IMR-90 (cell line): ENCODE measurements at regions not wholly inside any gene's neighbourhood (a gene's known extent, or its start where the extent isn't known, plus 50 kb on each side); places are given as distances from the start of the nearest gene placed in this dataset.

ENCODE experiments used
- ATAC-seq: fragments of 200-7000 bp; cut with Tn5 transposase; 2 replicates; pipeline ENCODE4 v1.9.1; 2020; ENCODE audit warnings: low read depth, mild to moderate bottlenecking, moderate library complexity
- BruUV-seq: library from RNA; stranded (reverse); fragments of 400-500 nt; replicated peaks from 2 replicates; lab custom pipeline; 2021; lab: Mats Ljungman, UMichigan
- CTCF ChIA-PET: fragments of 300-600 bp; formaldehyde crosslinking; extraction: SDS; loops from one replicate; lab custom pipeline; 2021; ENCODE audit warnings: antibody characterized with exemption; lab: Yijun Ruan, JAX
- POLR2A ChIA-PET: fragments of 300-600 bp; sonication (Branson Sonifier 250); formaldehyde crosslinking; loops from one replicate; lab custom pipeline; 2022; ENCODE audit warnings: antibody characterized with exemption; ENCODE audit not compliant: unreplicated experiment; lab: Charles Lee
- DNase-seq: peaks from one replicate; pipeline ENCODE4 v3.0.0; 2013
- H2AFZ ChIP-seq: replicated peaks from 2 replicates; pipeline ENCODE3; 2013; ENCODE audit warnings: low read length, mild to moderate bottlenecking; ENCODE audit not compliant: poor library complexity
- H2AK5ac ChIP-seq: 2 replicates; pipeline ENCODE4 v1.6.1; 2013; ENCODE audit warnings: low read depth, low read length, inconsistent platforms
- H2AK9ac ChIP-seq: replicated peaks from 2 replicates; pipeline ENCODE3; 2013; ENCODE audit warnings: mild to moderate bottlenecking, low read depth, low read length, moderate library complexity; ENCODE audit not compliant: poor library complexity
- H2BK120ac ChIP-seq: 2 replicates; pipeline ENCODE4 v1.6.1; 2013; ENCODE audit warnings: low read depth, low read length, inconsistent platforms
- H2BK15ac ChIP-seq: 3 replicates; pipeline ENCODE4 v1.6.1; 2013; ENCODE audit warnings: low read depth, low read length, inconsistent platforms
- H2BK20ac ChIP-seq: 2 replicates; pipeline ENCODE4 v1.6.1; 2013; ENCODE audit warnings: low read depth, mild to moderate bottlenecking, inconsistent platforms, low read length, moderate library complexity
- H2BK5ac ChIP-seq: 2 replicates; pipeline ENCODE4 v1.6.1; 2013; ENCODE audit warnings: mild to moderate bottlenecking, low read depth, low read length, inconsistent platforms; ENCODE audit not compliant: poor library complexity, severe bottlenecking
- H3K14ac ChIP-seq: replicated peaks from 2 replicates; pipeline ENCODE4 v1.6.1; 2013; ENCODE audit warnings: low read depth, low read length, inconsistent platforms
- H3K18ac ChIP-seq: 2 replicates; pipeline ENCODE4 v1.6.1; 2013; ENCODE audit warnings: low read depth, low read length, control low read depth
- H3K23ac ChIP-seq: 2 replicates; pipeline ENCODE4 v1.6.1; 2013; ENCODE audit warnings: low read depth, low read length, inconsistent platforms
- H3K27ac ChIP-seq: 2 replicates; pipeline ENCODE4 v1.5.1; 2013; ENCODE audit warnings: mild to moderate bottlenecking, control low read depth, low read length; ENCODE audit not compliant: insufficient read depth
- H3K27me3 ChIP-seq: 2 replicates; pipeline ENCODE4 v1.6.1; 2013; ENCODE audit warnings: low read length; ENCODE audit not compliant: control insufficient read depth, insufficient read depth
- H3K36me3 ChIP-seq: 2 replicates; pipeline ENCODE4 v1.6.1; 2013; ENCODE audit warnings: low read length, mixed read lengths; ENCODE audit not compliant: control insufficient read depth, insufficient read depth
- H3K4ac ChIP-seq: 2 replicates; pipeline ENCODE4 v1.6.1; 2013; ENCODE audit warnings: low read depth, low read length, inconsistent platforms
- H3K4me1 ChIP-seq: 2 replicates; pipeline ENCODE4 v1.6.1; 2013; ENCODE audit warnings: low read length, mixed read lengths; ENCODE audit not compliant: control insufficient read depth, insufficient read depth
- H3K4me2 ChIP-seq: 2 replicates; pipeline ENCODE4 v1.6.1; 2013; ENCODE audit warnings: low read depth, mild to moderate bottlenecking, control low read depth, low read length, moderate library complexity
- H3K4me3 ChIP-seq: 2 replicates; pipeline ENCODE4 v1.5.1; 2013; ENCODE audit warnings: low read depth, mild to moderate bottlenecking, control low read depth, low read length, moderate library complexity; ENCODE audit not compliant: insufficient read depth
- H3K56ac ChIP-seq: 2 replicates; pipeline ENCODE4 v1.6.1; 2013; ENCODE audit warnings: low read length, inconsistent platforms; ENCODE audit not compliant: insufficient read depth; ENCODE audit errors: extremely low read depth
- H3K79me1 ChIP-seq, 2 experiments: 2 replicates each; pipeline ENCODE4 v1.6.1; 2013; ENCODE audit warnings: low read length in 2 of 2, inconsistent platforms in 1 of 2, low read depth in 1 of 2
- H3K9ac ChIP-seq: 2 replicates; pipeline ENCODE4 v1.6.1; 2013; ENCODE audit warnings: low read depth, low read length, control low read depth
- H3K9me1 ChIP-seq: 2 replicates; pipeline ENCODE4 v1.6.1; 2013; ENCODE audit warnings: low read length, inconsistent platforms; ENCODE audit not compliant: insufficient read depth
- H3K9me3 ChIP-seq: 2 replicates; pipeline ENCODE4 v1.6.1; 2013; ENCODE audit warnings: low read length; ENCODE audit not compliant: control insufficient read depth, insufficient read depth
- H4K20me1 ChIP-seq: 2 replicates; pipeline ENCODE4 v1.6.1; 2013; ENCODE audit warnings: low read length, inconsistent platforms; ENCODE audit not compliant: insufficient read depth
- H4K5ac ChIP-seq: 2 replicates; pipeline ENCODE4 v1.6.1; 2013; ENCODE audit warnings: mild to moderate bottlenecking, low read depth, low read length, control low read depth
- H4K8ac ChIP-seq, 2 experiments: 2 replicates each; pipeline ENCODE4 v1.6.1; 2013; ENCODE audit warnings: low read depth in 2 of 2, low read length in 2 of 2, control low read depth in 1 of 2, inconsistent platforms in 1 of 2
- H4K91ac ChIP-seq: 2 replicates; pipeline ENCODE4 v1.6.1; 2013; ENCODE audit warnings: low read depth, low read length, inconsistent platforms; ENCODE audit not compliant: insufficient read depth
- CEBPB ChIP-seq: IDR thresholded peaks from 2 replicates; pipeline ENCODE4 v1.6.1; 2012; ENCODE audit warnings: low read depth, low read length, improper control_type of control experiment
- CHD1 ChIP-seq: IDR thresholded peaks from 2 replicates; pipeline ENCODE4 v1.6.1; 2012; ENCODE audit warnings: low read depth, low read length, improper control_type of control experiment
- CTCF ChIP-seq: conservative IDR thresholded peaks from 2 replicates; pipeline ENCODE4 v1.5.1; 2012; ENCODE audit warnings: mild to moderate bottlenecking, low read depth, low read length, improper control_type of control experiment
- FOS ChIP-seq: fragments of 150-350 bp; IDR thresholded peaks from 2 replicates; pipeline ENCODE4 v1.6.1; 2016; ENCODE audit warnings: low read depth, low read length
- MAFK ChIP-seq: IDR thresholded peaks from 2 replicates; pipeline ENCODE4 v1.6.1; 2012; ENCODE audit warnings: low read depth, low read length, improper control_type of control experiment
- MAZ ChIP-seq: IDR thresholded peaks from 2 replicates; pipeline ENCODE4 v1.6.1; 2012; ENCODE audit warnings: low read depth, mild to moderate bottlenecking, low read length, improper control_type of control experiment, moderate library complexity, borderline replicate concordance
- MXI1 ChIP-seq: IDR thresholded peaks from 2 replicates; pipeline ENCODE4 v1.6.1; 2012; ENCODE audit warnings: low read depth, mild to moderate bottlenecking, low read length, moderate library complexity, borderline replicate concordance
- NFE2L2 ChIP-seq: fragments of 150-350 bp; IDR thresholded peaks from 2 replicates; pipeline ENCODE4 v1.6.1; 2016; ENCODE audit warnings: low read depth, mild to moderate bottlenecking, low read length
- POLR2A ChIP-seq: IDR thresholded peaks from 2 replicates; pipeline ENCODE4 v1.6.1; 2012; ENCODE audit warnings: mild to moderate bottlenecking, low read depth, low read length
- RAD21 ChIP-seq: IDR thresholded peaks from 2 replicates; pipeline ENCODE4 v1.6.1; 2012; ENCODE audit warnings: low read length, improper control_type of control experiment
- RFX5 ChIP-seq: IDR thresholded peaks from 2 replicates; pipeline ENCODE4 v1.8.0; 2012; ENCODE audit warnings: low read depth, mild to moderate bottlenecking, low read length, moderate library complexity
- SMC3 ChIP-seq: fragments of 150-350 bp; IDR thresholded peaks from 2 replicates; pipeline ENCODE4 v1.6.1; 2016; ENCODE audit warnings: low read depth, mild to moderate bottlenecking, antibody characterized with exemption, low read length, moderate library complexity
- WGBS, 2 experiments: methylation state at CpG; one replicate each; pipeline versions ENCODE4 v1.1.5 to v1.1.7; 2013; ENCODE audit warnings: missing lambda C conversion rate in 2 of 2; ENCODE audit not compliant: insufficient read length in 1 of 2; ENCODE audit errors: extremely low coverage in 2 of 2; 5-methylcytosine and 5-hydroxymethylcytosine counted together
- dilution Hi-C: fragments of 300-500 bp; cut with HindIII; formaldehyde crosslinking; loops from one replicate; pipeline ENCODE4 v1.14.3; 2018; ENCODE audit warnings: low sequenced_read_pairs; ENCODE audit not compliant: unreplicated experiment
- in situ Hi-C: fragments of 300-500 bp; cut with MboI; formaldehyde crosslinking; loops from 3 replicates; pipeline ENCODE4 v1.14.3; 2019; ENCODE audit warnings: low sequenced_read_pairs, inconsistent platforms, mixed read lengths
- intact Hi-C: fragments of 100-400 bp; cut with micrococcal nuclease; formaldehyde crosslinking; loops from 2 replicates; pipeline ENCODE4 v1.10.0; 2022
- TF ChIP-seq, protein P1 (sequence below): fragments of 150-350 bp; IDR thresholded peaks from 2 replicates; pipeline ENCODE4 v1.6.1; 2016; ENCODE audit warnings: low read depth, mild to moderate bottlenecking, low read length, moderate library complexity, borderline replicate concordance

DNA sequence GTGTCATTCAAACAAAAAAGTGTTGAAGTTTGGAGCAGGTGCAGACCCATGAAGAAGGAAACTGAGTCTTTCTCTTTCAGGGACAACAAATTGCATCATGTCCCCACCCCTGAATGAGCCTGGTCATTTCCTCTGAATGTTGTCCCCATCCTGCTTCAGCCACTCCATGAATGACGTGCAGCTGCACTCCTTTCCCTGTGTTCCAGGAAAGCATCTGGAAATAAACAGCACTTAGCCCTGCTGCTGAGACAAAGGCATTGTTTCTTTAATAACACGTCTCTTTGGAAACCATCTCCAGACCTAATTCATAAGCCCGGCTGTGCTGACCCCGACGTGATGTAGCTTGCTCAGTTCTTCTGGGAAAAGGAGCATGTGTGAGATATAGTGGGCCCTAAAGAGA lies 682.3 kb downstream of the BRINP1 start:
- POLR2A ChIA-PET, result no interaction called here
- no peak overlapping the region for H2BK20ac ChIP-seq
- TF ChIP-seq MAZ, result no peak
- no peak for TF ChIP-seq MAFK
- no peak for TF ChIP-seq POLR2A
- TF ChIP-seq FOS, result no peak
- TF ChIP-seq RFX5, result no peak
- no peak for TF ChIP-seq MXI1
- no peak for TF ChIP-seq SMC3
- TF ChIP-seq NFE2L2, result no peak
- no peak for TF ChIP-seq CTCF
- TF ChIP-seq RAD21, result no peak
- TF ChIP-seq CEBPB, result no peak
- TF ChIP-seq, protein P1, sequence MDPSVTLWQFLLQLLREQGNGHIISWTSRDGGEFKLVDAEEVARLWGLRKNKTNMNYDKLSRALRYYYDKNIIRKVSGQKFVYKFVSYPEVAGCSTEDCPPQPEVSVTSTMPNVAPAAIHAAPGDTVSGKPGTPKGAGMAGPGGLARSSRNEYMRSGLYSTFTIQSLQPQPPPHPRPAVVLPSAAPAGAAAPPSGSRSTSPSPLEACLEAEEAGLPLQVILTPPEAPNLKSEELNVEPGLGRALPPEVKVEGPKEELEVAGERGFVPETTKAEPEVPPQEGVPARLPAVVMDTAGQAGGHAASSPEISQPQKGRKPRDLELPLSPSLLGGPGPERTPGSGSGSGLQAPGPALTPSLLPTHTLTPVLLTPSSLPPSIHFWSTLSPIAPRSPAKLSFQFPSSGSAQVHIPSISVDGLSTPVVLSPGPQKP, result no peak
- TF ChIP-seq CHD1, result no peak

More for the DNA sequence above, 682.3 kb downstream of the BRINP1 start:
- Histone ChIP-seq H2AK9ac (no peak overlapping the region), H2AK5ac (no peak overlapping the region), H3K9ac (no peak overlapping the region), H3K56ac (no peak overlapping the region), H4K91ac (no peak overlapping the region), H3K4ac (no peak overlapping the region), H2BK5ac (no peak overlapping the region), H3K4me3 (no peak overlapping the region), H2BK15ac (no peak overlapping the region), H3K27ac (no peak overlapping the region), H4K5ac (no peak overlapping the region), H3K9me1 (no peaks in the 10 kb centered on the region), H3K79me1 (no peaks in the 10 kb centered on the region), H2AFZ (no peak overlapping the region), H3K27me3 (no peaks in the 10 kb centered on the region), H3K14ac (no peak overlapping the region), H3K4me1 (no peaks in the 10 kb centered on the region), H3K36me3 (no peaks in the 10 kb centered on the region), H4K8ac (no peak overlapping the region), H3K18ac (no peak overlapping the region), H2BK120ac (no peak overlapping the region), H4K20me1 (no peaks in the 10 kb centered on the region), H3K23ac (no peak overlapping the region), H3K4me2 (no peak overlapping the region), H3K9me3 (peaks cover 6% of the 10 kb centered on the region)
- 33% methylated on average over 1 of the region's 5 CpGs; no CpG with 5 or more reads in 1 of the 2 experiments for WGBS, 2 experiments
- CTCF ChIA-PET, result no interaction called here
- ATAC-seq (no peak), DNase-seq (no peak)
- no TSS peak for BruUV-seq
- intact Hi-C loops, result no loop called here
- dilution Hi-C loops, result no loop called here
- in situ Hi-C loops, result no loop called here
